GM12878 (cell line): ENCODE measurements at regions not wholly inside any gene's neighbourhood (a gene's known extent, or its start where the extent isn't known, plus 50 kb on each side); places are given as distances from the start of the nearest gene placed in this dataset.

Source experiments
- ATAC-seq: fragments of 200-7000 bp; cut with Tn5 transposase; 3 replicates; pipeline ENCODE4 v1.9.1; 2020; ENCODE audit warnings: mild to moderate bottlenecking, moderate library complexity
- BruUV-seq: library from RNA; stranded (reverse); fragments of 400-500 nt; replicated peaks from 2 replicates; lab custom pipeline; 2021; lab: Mats Ljungman, UMichigan
- CTCF ChIA-PET: fragments of 300-600 bp; sonication (Branson Sonifier 250); formaldehyde crosslinking; extraction: SDS; loops from one replicate; lab custom pipeline; 2021; ENCODE audit warnings: inconsistent platforms; lab: Yijun Ruan, JAX
- POLR2A ChIA-PET: fragments of 350-600 bp; formaldehyde crosslinking; extraction: SDS; loops from one replicate; lab custom pipeline; 2021; ENCODE audit warnings: inconsistent platforms; lab: Charles Lee
- RAD21 ChIA-PET: fragments of 300-600 bp; sonication (Branson Sonifier 250); formaldehyde crosslinking; loops from one replicate; lab custom pipeline; 2023; ENCODE audit warnings: antibody characterized with exemption; ENCODE audit not compliant: unreplicated experiment; lab: Charles Lee
- SMC1A ChIA-PET: fragments of 300-600 bp; sonication (Branson Sonifier 250); formaldehyde crosslinking; loops from one replicate; lab custom pipeline; 2023; ENCODE audit not compliant: unreplicated experiment, uncharacterized antibody; lab: Charles Lee
- DNase-seq: peaks from one replicate; pipeline ENCODE4 v3.0.0-alpha.2; 2011; ENCODE audit warnings: low read depth, low spot score
- FAIRE-seq: peaks from 3 replicates; lab custom pipeline; 2011; peaks lifted over from hg19 to GRCh38; lab: Jason Lieb, UNC
- H2AFZ ChIP-seq: 2 replicates; pipeline ENCODE4 v1.6.0; 2011; ENCODE audit warnings: low read depth, low read length, control low read depth; ENCODE audit not compliant: control insufficient read depth
- H3K27ac ChIP-seq: 2 replicates; pipeline ENCODE4 v1.5.1; 2011; ENCODE audit warnings: control low read depth; ENCODE audit not compliant: control insufficient read depth, insufficient read depth
- H3K27me3 ChIP-seq, 2 experiments: replicated peaks in 1 of 2; 2 replicates each; pipeline versions ENCODE4 v1.6.0 to v1.6.1; 2011; ENCODE audit warnings: low read length in 1 of 2; ENCODE audit not compliant: control insufficient read depth in 2 of 2, insufficient read depth in 2 of 2
- H3K36me3 ChIP-seq, 2 experiments: 2 replicates each; pipeline ENCODE4 v1.5.1; 2011; ENCODE audit warnings: low read length in 1 of 2; ENCODE audit not compliant: control insufficient read depth in 2 of 2, insufficient read depth in 2 of 2
- H3K4me1 ChIP-seq: 2 replicates; pipeline ENCODE4 v1.6.1; 2011; ENCODE audit warnings: mild to moderate bottlenecking, low read length, moderate library complexity, mixed read lengths; ENCODE audit not compliant: control insufficient read depth, insufficient read depth
- H3K4me2 ChIP-seq: 2 replicates; pipeline ENCODE4 v1.6.0; 2011; ENCODE audit warnings: control low read depth; ENCODE audit not compliant: control insufficient read depth, insufficient read depth
- H3K4me3 ChIP-seq: fragments of 200-600 bp; sonication (generic); 2 replicates; pipeline ENCODE4 v1.5.1; 2016
- H3K79me2 ChIP-seq: 2 replicates; pipeline ENCODE4 v1.6.0; 2011; ENCODE audit warnings: low read length; ENCODE audit not compliant: control insufficient read depth, insufficient read depth
- H3K9ac ChIP-seq: 2 replicates; pipeline ENCODE4 v1.8.0; 2011; ENCODE audit warnings: low read length, control low read depth, mixed read lengths; ENCODE audit not compliant: control insufficient read depth, insufficient read depth
- H3K9me3 ChIP-seq: replicated peaks from 3 replicates; pipeline ENCODE4 v1.5.1; 2011; ENCODE audit warnings: mild to moderate bottlenecking, low read length; ENCODE audit not compliant: control insufficient read depth, insufficient read depth
- H4K20me1 ChIP-seq: 2 replicates; pipeline ENCODE4 v1.6.0; 2011; ENCODE audit not compliant: control insufficient read depth, insufficient read depth
- ASH2L ChIP-seq: fragments of 300-600, 200-600 bp; sonication (generic); IDR thresholded peaks from 2 replicates; pipeline ENCODE4 v1.6.1; 2017; ENCODE audit warnings: low read depth, mild to moderate bottlenecking, borderline replicate concordance
- CEBPB ChIP-seq, 2 experiments: fragments of 150-350 bp in 1 of 2; IDR thresholded peaks; 2 replicates each; pipeline ENCODE4 v1.6.1; 2012 to 2014; ENCODE audit warnings: low read depth in 2 of 2, low read length in 2 of 2, borderline replicate concordance in 1 of 2, inconsistent platforms in 1 of 2
- CHD4 ChIP-seq: fragments of 200-600 bp; sonication (generic); IDR thresholded peaks from 2 replicates; pipeline ENCODE4 v1.6.1; 2016; ENCODE audit warnings: mild to moderate bottlenecking
- EED ChIP-seq: sonication (generic); IDR thresholded peaks from 2 replicates; pipeline ENCODE4 v1.6.1; 2016; ENCODE audit warnings: antibody characterized with exemption, low read depth
- EP300 ChIP-seq, 2 experiments: fragments of 150-350 bp in 1 of 2; IDR thresholded peaks; 2 replicates each; pipeline ENCODE4 v1.6.1; 2011 to 2012; ENCODE audit warnings: low read depth in 2 of 2, low read length in 2 of 2, borderline replicate concordance in 1 of 2, improper control_type of control experiment in 1 of 2, inconsistent platforms in 1 of 2; ENCODE audit not compliant: control insufficient read depth in 1 of 2
- ESRRA ChIP-seq: IDR thresholded peaks from 2 replicates; pipeline ENCODE4 v1.6.1; 2012; ENCODE audit warnings: mild to moderate bottlenecking, low read length, improper control_type of control experiment
- ETV6 ChIP-seq, 2 experiments: fragments of 450-650 bp in 1 of 2; IDR thresholded peaks in 1 of 2; conservative IDR thresholded peaks in 1 of 2; 2 replicates each; pipeline ENCODE4 v1.6.1; 2014; ENCODE audit warnings: antibody characterized with exemption in 1 of 2, borderline replicate concordance in 1 of 2, low read depth in 1 of 2, mild to moderate bottlenecking in 1 of 2, moderate library complexity in 1 of 2
- FOS ChIP-seq: IDR thresholded peaks from 3 replicates; pipeline ENCODE4 v1.6.1; 2011; ENCODE audit warnings: borderline replicate concordance; ENCODE audit not compliant: insufficient read length; ENCODE audit errors: extremely low read depth
- HDAC2 ChIP-seq: fragments of 200-600 bp; sonication (generic); IDR thresholded peaks from 2 replicates; pipeline ENCODE4 v1.6.1; 2017
- KDM1A ChIP-seq: fragments of 200-600 bp; sonication (generic); IDR thresholded peaks from 2 replicates; pipeline ENCODE4 v1.6.1; 2016; ENCODE audit warnings: borderline replicate concordance
- NFIC ChIP-seq: IDR thresholded peaks from 2 replicates; pipeline ENCODE4 v1.6.1; 2012; ENCODE audit warnings: low read depth, mild to moderate bottlenecking, inconsistent platforms, low read length, moderate library complexity
- PKNOX1 ChIP-seq: fragments of 450-650 bp; IDR thresholded peaks from 2 replicates; pipeline ENCODE4 v1.6.1; 2016; ENCODE audit warnings: mild to moderate bottlenecking
- PRDM15 ChIP-seq: fragments of 450-650 bp; formaldehyde crosslinking; IDR thresholded peaks from 2 replicates; pipeline ENCODE4 v1.4.0; 2020; ENCODE audit warnings: mild to moderate bottlenecking, moderate library complexity
- RCOR1 ChIP-seq: conservative IDR thresholded peaks from 2 replicates; pipeline ENCODE4 v1.6.1; 2012; ENCODE audit warnings: low read depth, low read length, improper control_type of control experiment
- RELA ChIP-seq: fragments of 450-650 bp; IDR thresholded peaks from 2 replicates; pipeline ENCODE4 v1.8.0; 2014; ENCODE audit warnings: borderline replicate concordance; ENCODE audit not compliant: partially characterized antibody
- RELB ChIP-seq: fragments of 450-650 bp; IDR thresholded peaks from 2 replicates; pipeline ENCODE4 v1.6.1; 2017; ENCODE audit warnings: low read depth, mild to moderate bottlenecking, moderate library complexity
- SP1 ChIP-seq: IDR thresholded peaks from one replicate; pipeline ENCODE4 v1.6.1; 2011; ENCODE audit warnings: low read depth, low read length
- ZNF384 ChIP-seq: IDR thresholded peaks from 2 replicates; pipeline ENCODE4 v1.6.1; 2012; ENCODE audit warnings: low read depth, mild to moderate bottlenecking, low read length, improper control_type of control experiment, borderline replicate concordance
- WGBS: methylation state at CpG from one replicate; pipeline ENCODE4 v1.1.6; 2016; ENCODE audit warnings: low lambda C conversion rate; ENCODE audit not compliant: insufficient replicate concordance, insufficient coverage; ENCODE audit errors: missing lambda C conversion rate; 5-methylcytosine and 5-hydroxymethylcytosine counted together
- in situ Hi-C: fragments of 300-500 bp; cut with MboI; formaldehyde crosslinking; loops from 9 replicates; pipeline ENCODE4 v1.14.3; 2018; ENCODE audit warnings: mixed read lengths
- intact Hi-C: fragments of 100-400 bp; cut with micrococcal nuclease; formaldehyde crosslinking; loops from one replicate; pipeline ENCODE4 v1.14.2; 2022; ENCODE audit not compliant: unreplicated experiment

GRCh38 chr20:60704147-60704546 is 547.9 kb upstream of the CDH4 start:
- Histone ChIP-seq H3K9ac (no peak overlapping the region), H3K27ac (no peak overlapping the region), H3K4me1 (no peaks in the 10 kb centered on the region), H3K36me3 (no peaks in the 10 kb centered on the region)
- DNase-seq: no peak
- no peak for ATAC-seq
- CTCF ChIA-PET: no interaction called here
- TF ChIP-seq PKNOX1 (no peak), EED (no peak), ZNF384 (no peak), ESRRA (no peak), RELA (no peak), PRDM15 (CRISPR knock-in tag) (no peak), CHD4 (no peak), CEBPB (IDR thresholded peaks at IDR 0.05; ENCODE audit: borderline replicate concordance in 1 of 2, low read depth in 2 of 2, low read length in 2 of 2) (no peak), FOS (no peak), HDAC2 (no peak), KDM1A (no peak), SP1 (no peak), ASH2L (no peak), RELB (no peak), NFIC (no peak), EP300 (IDR thresholded peaks at IDR 0.05; ENCODE audit: borderline replicate concordance in 1 of 2, control insufficient read depth in 1 of 2, low read depth in 2 of 2, low read length in 2 of 2) (no peak), RCOR1 (no peak), ETV6 (conservative IDR thresholded peaks at IDR 0.05 in 1 of 2, IDR thresholded peaks at IDR 0.05 in 1 of 2; ENCODE audit: borderline replicate concordance in 1 of 2, low read depth in 1 of 2) (no peak)
- TF ChIP-seq, all 136 proteins: peak for 0
- H3K27me3 ChIP-seq: no peaks in the 10 kb centered on the region
- in situ Hi-C loops: loop anchor here (10.0 kb wide), 1 partner anchor 61 kb away; no protein-coding TSS in a partner anchor
- no peak overlapping the region for H3K4me3 ChIP-seq
- RAD21 ChIA-PET: no interaction called here
- H3K4me2 ChIP-seq: no peak overlapping the region
- H3K79me2 ChIP-seq: no peaks in the 10 kb centered on the region
- FAIRE-seq: no peak
- SMC1A ChIA-PET: no interaction called here
- POLR2A ChIA-PET: no interaction called here
- WGBS: 51% methylated on average over 2 of the region's 2 CpGs
- BruUV-seq: no TSS peak
- H2AFZ ChIP-seq: no peak overlapping the region
- H4K20me1 ChIP-seq: no peaks in the 10 kb centered on the region
- H3K9me3 ChIP-seq: no peaks in the 10 kb centered on the region
- intact Hi-C loops: no loop called here
